ENCODE measurements at regions not wholly inside any gene's neighbourhood (a gene's known extent, or its start where the extent isn't known, plus 50 kb on each side); places are given as distances from the start of the nearest gene placed in this dataset.

DNA sequence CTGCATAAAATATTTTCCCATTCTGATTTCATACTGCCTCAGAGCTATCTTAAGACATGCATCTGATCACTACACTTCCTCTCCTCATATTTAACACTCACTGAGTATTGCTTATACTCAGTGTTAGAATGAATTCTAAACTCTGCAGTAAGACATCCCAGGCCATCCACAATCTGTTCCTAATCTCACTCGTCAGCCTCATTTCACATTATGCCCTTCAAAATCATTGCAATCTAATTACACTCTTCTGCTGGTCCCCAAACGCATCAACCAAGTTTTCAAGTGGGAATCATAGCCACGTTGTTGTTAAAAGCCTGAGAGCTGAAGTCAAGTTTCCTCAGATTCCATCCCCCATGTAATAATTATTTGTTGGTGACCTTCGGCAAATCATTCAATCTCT lies 1177.9 kb downstream of the ARAP2 start:
- H3K9me3 ChIP-seq = no peaks in the 10 kb centered on the region
- H3K36me3 ChIP-seq = no peaks in the 10 kb centered on the region
- DNase-seq (ENCODE audit: extremely low spot score) = no peak
- TF ChIP-seq, protein P1, sequence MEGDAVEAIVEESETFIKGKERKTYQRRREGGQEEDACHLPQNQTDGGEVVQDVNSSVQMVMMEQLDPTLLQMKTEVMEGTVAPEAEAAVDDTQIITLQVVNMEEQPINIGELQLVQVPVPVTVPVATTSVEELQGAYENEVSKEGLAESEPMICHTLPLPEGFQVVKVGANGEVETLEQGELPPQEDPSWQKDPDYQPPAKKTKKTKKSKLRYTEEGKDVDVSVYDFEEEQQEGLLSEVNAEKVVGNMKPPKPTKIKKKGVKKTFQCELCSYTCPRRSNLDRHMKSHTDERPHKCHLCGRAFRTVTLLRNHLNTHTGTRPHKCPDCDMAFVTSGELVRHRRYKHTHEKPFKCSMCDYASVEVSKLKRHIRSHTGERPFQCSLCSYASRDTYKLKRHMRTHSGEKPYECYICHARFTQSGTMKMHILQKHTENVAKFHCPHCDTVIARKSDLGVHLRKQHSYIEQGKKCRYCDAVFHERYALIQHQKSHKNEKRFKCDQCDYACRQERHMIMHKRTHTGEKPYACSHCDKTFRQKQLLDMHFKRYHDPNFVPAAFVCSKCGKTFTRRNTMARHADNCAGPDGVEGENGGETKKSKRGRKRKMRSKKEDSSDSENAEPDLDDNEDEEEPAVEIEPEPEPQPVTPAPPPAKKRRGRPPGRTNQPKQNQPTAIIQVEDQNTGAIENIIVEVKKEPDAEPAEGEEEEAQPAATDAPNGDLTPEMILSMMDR (IDR thresholded peaks at IDR 0.05) = no peak
- TF ChIP-seq POLR2AphosphoS5 (IDR thresholded peaks at IDR 0.05) = no peak
- no peak for TF ChIP-seq POLR2A (IDR thresholded peaks at IDR 0.05; ENCODE audit: low read depth)
- no peak for TF ChIP-seq EP300 (IDR thresholded peaks at IDR 0.05)
- H3K4me1 ChIP-seq = no peaks in the 10 kb centered on the region
- no peaks in the 10 kb centered on the region for H3K27me3 ChIP-seq
- H3K27ac ChIP-seq (replicated peaks in 1 of 4) = no peak overlapping the region
- intact Hi-C loops (cut with DNase I) = no loop called here
- WGBS = 61% methylated on average over 4 of the region's 4 CpGs
- H3K4me3 ChIP-seq = no peak overlapping the region

DNA sequence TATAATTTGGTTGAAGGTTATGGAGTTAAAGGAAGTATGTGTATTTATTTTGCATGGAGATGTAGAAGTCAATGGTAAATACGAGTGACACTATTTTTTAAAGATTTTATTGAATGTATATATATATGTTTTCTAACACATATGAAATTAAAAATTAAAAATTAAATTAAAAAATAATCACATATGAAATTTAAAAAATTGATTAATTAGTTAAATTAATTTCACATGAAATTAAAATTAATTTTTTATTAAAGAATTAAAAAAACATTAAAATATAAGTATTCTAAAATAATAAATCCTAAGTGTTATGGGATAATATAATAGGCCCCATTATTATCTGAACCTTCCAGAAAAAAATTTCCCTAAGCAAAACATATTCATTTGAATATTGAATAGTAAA lies 1163.5 kb downstream of the ARAP2 start:
- intact Hi-C loops (cut with DNase I) = no loop called here
- Histone ChIP-seq H3K36me3 (no peaks in the 10 kb centered on the region), H3K27me3 (no peaks in the 10 kb centered on the region), H3K4me1 (no peaks in the 10 kb centered on the region), H3K27ac (replicated peaks in 1 of 4) (no peak overlapping the region), H3K9me3 (no peaks in the 10 kb centered on the region), H3K4me3 (no peak overlapping the region)
- 85% methylated on average over 1 of the region's 1 CpG for WGBS
- DNase-seq (ENCODE audit: extremely low spot score) = no peak
- TF ChIP-seq POLR2A (IDR thresholded peaks at IDR 0.05; ENCODE audit: low read depth) (no peak), EP300 (IDR thresholded peaks at IDR 0.05) (no peak)
- TF ChIP-seq, protein P1 (IDR thresholded peaks at IDR 0.05) = no peak

DNA sequence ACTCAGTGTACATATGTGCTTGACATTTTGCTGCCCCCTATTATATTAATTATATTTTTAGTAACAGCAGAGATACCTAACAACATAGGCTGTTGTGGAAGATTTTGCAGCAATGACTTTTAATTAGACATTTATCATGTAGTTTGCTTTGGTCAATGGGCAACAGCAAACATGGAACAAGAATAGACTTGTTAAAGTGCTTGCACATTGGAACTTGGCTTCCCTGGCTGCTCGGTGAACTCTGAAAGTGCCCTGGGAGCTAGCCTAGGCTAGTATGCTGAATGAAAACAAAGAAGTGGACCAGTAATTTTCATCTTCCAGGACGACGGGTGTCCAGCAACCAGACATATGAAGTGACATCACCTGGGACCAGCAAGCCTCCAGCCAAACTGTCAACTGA lies 1157.1 kb downstream of the ARAP2 start:
- no peaks in the 10 kb centered on the region for H3K4me1 ChIP-seq
- TF ChIP-seq, protein P1 (IDR thresholded peaks at IDR 0.05) = no peak
- no peak overlapping the region for H3K4me3 ChIP-seq
- DNase-seq (ENCODE audit: extremely low spot score) = no peak
- intact Hi-C loops (cut with DNase I) = no loop called here
- 69% methylated on average over 3 of the region's 3 CpGs for WGBS
- H3K36me3 ChIP-seq = no peaks in the 10 kb centered on the region
- H3K9me3 ChIP-seq = no peaks in the 10 kb centered on the region
- H3K27ac ChIP-seq (replicated peaks in 1 of 4) = no peak overlapping the region
- H3K27me3 ChIP-seq = no peaks in the 10 kb centered on the region

DNA sequence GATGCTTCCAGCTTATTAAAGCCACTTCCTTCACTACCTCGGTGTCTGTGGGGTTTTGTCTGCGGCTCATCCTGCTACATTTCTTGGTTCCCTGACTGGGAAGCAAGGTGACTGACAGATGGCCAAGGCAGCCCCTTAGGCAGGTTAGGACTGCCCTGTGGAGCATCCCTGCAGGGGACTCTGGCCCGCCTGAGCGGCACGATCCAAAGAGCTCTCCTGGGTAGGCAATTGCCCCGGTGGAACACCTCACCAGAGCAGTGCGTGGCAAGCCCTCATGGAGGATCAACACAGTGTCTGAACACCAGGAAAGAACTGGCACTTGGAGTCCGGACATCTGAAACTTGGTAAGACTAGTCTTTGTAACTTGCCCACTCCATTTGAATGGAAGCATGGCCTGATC lies 1143.4 kb downstream of the ARAP2 start:
- WGBS = 98% methylated on average over 6 of the region's 8 CpGs

DNA sequence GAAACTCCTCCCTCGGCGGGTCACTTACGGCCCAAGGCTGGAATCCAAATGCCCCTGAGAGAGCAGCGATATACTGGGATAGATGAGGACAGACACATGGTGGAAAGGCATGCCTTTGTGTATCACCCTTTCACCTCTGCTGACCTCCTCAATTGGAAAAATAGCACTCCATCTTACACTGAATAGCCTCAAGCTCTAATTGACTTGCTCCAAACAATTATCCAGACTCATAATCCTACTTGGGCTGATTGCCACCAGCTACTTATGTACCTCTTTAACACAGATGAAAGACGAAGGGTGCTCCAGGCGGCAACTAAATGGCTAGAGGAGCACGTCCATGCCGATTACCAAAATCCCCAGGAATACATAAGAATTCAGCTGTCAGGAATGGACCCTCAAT lies 1142.2 kb downstream of the ARAP2 start:
- Histone ChIP-seq H3K27me3 (no peaks in the 10 kb centered on the region), H3K27ac (replicated peaks in 1 of 4) (no peak overlapping the region), H3K36me3 (no peaks in the 10 kb centered on the region), H3K4me1 (no peaks in the 10 kb centered on the region), H3K9me3 (no peaks in the 10 kb centered on the region), H3K4me3 (no peak overlapping the region)
- no peak for DNase-seq (ENCODE audit: extremely low spot score)
- TF ChIP-seq POLR2AphosphoS5 (IDR thresholded peaks at IDR 0.05) (no peak), POLR2A (IDR thresholded peaks at IDR 0.05; ENCODE audit: low read depth) (no peak), EP300 (IDR thresholded peaks at IDR 0.05) (no peak)
- TF ChIP-seq, protein P1 (IDR thresholded peaks at IDR 0.05) = no peak
- WGBS = 87% methylated on average over 8 of the region's 8 CpGs
- intact Hi-C loops (cut with DNase I) = no loop called here

More for the DNA sequence above, 1143.4 kb downstream of the ARAP2 start:
- Histone ChIP-seq H3K36me3 (no peaks in the 10 kb centered on the region), H3K27me3 (no peaks in the 10 kb centered on the region), H3K4me3 (no peak overlapping the region), H3K9me3 (peaks cover 0 to 3% (median 0%) of the 10 kb centered on the region in 4 donors), H3K27ac (replicated peaks in 1 of 4) (no peak overlapping the region), H3K4me1 (no peaks in the 10 kb centered on the region)
- TF ChIP-seq POLR2AphosphoS5 (IDR thresholded peaks at IDR 0.05) (no peak), EP300 (IDR thresholded peaks at IDR 0.05) (no peak), POLR2A (IDR thresholded peaks at IDR 0.05; ENCODE audit: low read depth) (no peak)
- DNase-seq (ENCODE audit: extremely low spot score) = no peak
- intact Hi-C loops (cut with DNase I) = no loop called here
